GM23338 (cell line): ENCODE measurements at regions not wholly inside any gene's neighbourhood (a gene's known extent, or its start where the extent isn't known, plus 50 kb on each side); places are given as distances from the start of the nearest gene placed in this dataset.
"Not testable (repeated sequence)": the region's sequence is repeated elsewhere in the genome, so short reads cannot be mapped to it uniquely, and the experiment has no call there.

Experiments used
- ATAC-seq: fragments of 200-7000 bp; cut with Tn5 transposase; 3 replicates; pipeline ENCODE4 v1.9.1; 2020
- DNase-seq: peaks from one replicate; pipeline ENCODE4 v3.0.0-alpha.2; 2015; ENCODE audit warnings: low spot score
- H2AFZ ChIP-seq: fragments of 200-600 bp; sonication (generic); 2 replicates; pipeline ENCODE4 v1.8.0; 2016; ENCODE audit warnings: antibody characterized with exemption, mild to moderate bottlenecking, moderate library complexity
- H3F3A ChIP-seq: fragments of 200-600 bp; sonication (generic); replicated peaks from 2 replicates; pipeline ENCODE4 v1.8.0; 2017; ENCODE audit warnings: antibody characterized with exemption, mixed run types, low read depth
- H3K27ac ChIP-seq: fragments of 200-600 bp; sonication (generic); 2 replicates; pipeline ENCODE4 v1.6.1; 2016; ENCODE audit warnings: low read depth
- H3K27me3 ChIP-seq: fragments of 200-600 bp; sonication (generic); 2 replicates; pipeline ENCODE4 v1.8.0; 2016; ENCODE audit warnings: mild to moderate bottlenecking, mixed run types, moderate library complexity; ENCODE audit not compliant: insufficient read depth
- H3K36me3 ChIP-seq: fragments of 200-600 bp; sonication (generic); 2 replicates; pipeline ENCODE4 v1.8.0; 2016; ENCODE audit warnings: mild to moderate bottlenecking; ENCODE audit not compliant: insufficient read depth
- H3K4me1 ChIP-seq: fragments of 200-600 bp; sonication (generic); 2 replicates; pipeline ENCODE4 v1.8.0; 2016; ENCODE audit warnings: mild to moderate bottlenecking, moderate library complexity; ENCODE audit not compliant: insufficient read depth
- H3K4me2 ChIP-seq: fragments of 200-600 bp; sonication (generic); 2 replicates; pipeline ENCODE4 v1.7.1; 2017; ENCODE audit warnings: mixed run types
- H3K4me3 ChIP-seq: fragments of 200-600 bp; sonication (generic); 2 replicates; pipeline ENCODE4 v1.6.1; 2016; ENCODE audit warnings: mixed run types
- H3K79me2 ChIP-seq: fragments of 200-600 bp; sonication (generic); replicated peaks from 2 replicates; pipeline ENCODE4 v1.8.0; 2017; ENCODE audit warnings: mild to moderate bottlenecking; ENCODE audit not compliant: insufficient read depth
- H3K9me2 ChIP-seq: fragments of 200-600 bp; sonication (generic); 2 replicates; pipeline ENCODE4 v1.8.0; 2017; ENCODE audit not compliant: insufficient read depth
- H4K20me1 ChIP-seq: fragments of 200-600 bp; sonication (generic); replicated peaks from 2 replicates; pipeline ENCODE4 v1.8.0; 2017; ENCODE audit warnings: mild to moderate bottlenecking; ENCODE audit not compliant: insufficient read depth
- H3K27ac Mint-ChIP-seq: 2 replicates; pipeline ENCODE4 v1.8.0; 2020; ENCODE audit warnings: inconsistent platforms, mild to moderate bottlenecking, moderate library complexity, mixed read lengths
- H3K27me3 Mint-ChIP-seq: 3 replicates; pipeline ENCODE4 v1.8.0; 2022; ENCODE audit warnings: low read depth, mild to moderate bottlenecking, moderate library complexity, mixed read lengths, inconsistent platforms; ENCODE audit not compliant: insufficient read depth, poor library complexity
- H3K36me3 Mint-ChIP-seq: 3 replicates; pipeline ENCODE4 v1.8.0; 2021; ENCODE audit warnings: low read depth, mild to moderate bottlenecking, inconsistent platforms, moderate library complexity, mixed read lengths
- H3K4me1 Mint-ChIP-seq: 3 replicates; pipeline ENCODE4 v1.8.0; 2020; ENCODE audit warnings: mild to moderate bottlenecking, inconsistent platforms, mixed read lengths
- H3K4me3 Mint-ChIP-seq: 3 replicates; pipeline ENCODE4 v1.8.0; 2021; ENCODE audit warnings: moderate library complexity, mild to moderate bottlenecking, inconsistent platforms, mixed read lengths
- H3K9me3 Mint-ChIP-seq: 3 replicates; pipeline ENCODE4 v1.8.0; 2020; ENCODE audit warnings: moderate library complexity, mild to moderate bottlenecking, inconsistent platforms, mixed read lengths
- CREB1 ChIP-seq: fragments of 250-450 bp; sonication (Bioruptor Pico); IDR thresholded peaks from 2 replicates; pipeline ENCODE4 v1.5.0; 2020; ENCODE audit warnings: low read depth, mild to moderate bottlenecking, moderate library complexity
- JUNB ChIP-seq: IDR thresholded peaks from one replicate; pipeline ENCODE4 v1.6.1; 2016; ENCODE audit warnings: antibody characterized with exemption; ENCODE audit not compliant: unreplicated experiment
- ZNF114 ChIP-seq: fragments of 250-450 bp; sonication (Bioruptor Pico); IDR thresholded peaks from 2 replicates; pipeline ENCODE4 v1.5.0; 2020; ENCODE audit warnings: mild to moderate bottlenecking, moderate library complexity

GRCh38 chr7:57243551-57243950 lies 111.3 kb upstream of the ZNF479 start:
- not testable (repeated sequence) for ATAC-seq, H3K4me1 Mint-ChIP-seq, H3K9me2 ChIP-seq, H3K4me1 ChIP-seq, H3K27me3 Mint-ChIP-seq, H3F3A ChIP-seq, H4K20me1 ChIP-seq, H3K27ac Mint-ChIP-seq, DNase-seq, H3K4me3 ChIP-seq, H3K4me3 Mint-ChIP-seq, H3K4me2 ChIP-seq, H3K27ac ChIP-seq, H3K79me2 ChIP-seq, H3K36me3 ChIP-seq, H3K27me3 ChIP-seq, H2AFZ ChIP-seq
- H3K9me3 Mint-ChIP-seq: peaks cover 99% of the 10 kb centered on the region
- peaks cover 50% of the 10 kb centered on the region for H3K36me3 Mint-ChIP-seq

- DNase-seq, H3K27ac ChIP-seq, H3K36me3 ChIP-seq, H4K20me1 ChIP-seq, ATAC-seq, H3K9me2 ChIP-seq, H3K4me3 ChIP-seq, H2AFZ ChIP-seq, H3F3A ChIP-seq, H3K4me1 ChIP-seq, H3K4me2 ChIP-seq, H3K27ac Mint-ChIP-seq, H3K4me3 Mint-ChIP-seq, H3K79me2 ChIP-seq, H3K4me1 Mint-ChIP-seq, H3K27me3 Mint-ChIP-seq, H3K27me3 ChIP-seq: not testable (repeated sequence)
- Mint-ChIP-seq H3K9me3 (peaks cover 99% of the 10 kb centered on the region), H3K36me3 (peaks cover 48% of the 10 kb centered on the region)
Observed at GRCh38 chr7:57244345-57244980, 112.2 kb upstream of the ZNF479 start.

DNA sequence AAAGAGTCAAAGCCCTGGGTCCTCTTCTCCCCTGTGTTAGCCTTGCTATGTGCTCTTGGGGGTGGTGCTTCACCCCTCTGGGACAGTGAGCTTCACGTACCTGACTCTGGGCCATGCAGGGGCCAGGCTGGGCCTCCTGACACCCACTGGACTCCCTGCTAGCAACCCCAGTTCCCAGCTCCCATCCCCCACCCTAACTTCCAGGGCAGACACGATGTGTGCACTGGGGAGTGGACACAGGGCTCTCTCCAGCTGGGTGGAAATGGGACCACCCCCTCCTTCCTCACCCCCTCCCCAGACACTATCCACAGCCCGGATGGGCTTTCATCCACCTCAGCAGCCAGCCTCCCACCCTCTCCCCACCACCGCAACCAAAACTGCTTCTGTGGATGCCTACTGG lies 113.0 kb upstream of the ZNF479 start:
- H3K36me3 Mint-ChIP-seq: peaks cover 48% of the 10 kb centered on the region
- ATAC-seq (no peak), DNase-seq (no peak)
- H3K4me1 Mint-ChIP-seq: no peaks in the 10 kb centered on the region
- Histone ChIP-seq H3K36me3 (no peaks in the 10 kb centered on the region), H2AFZ (no peak overlapping the region), H3K4me3 (no peak overlapping the region), H3K4me2 (no peak overlapping the region), H3K4me1 (no peaks in the 10 kb centered on the region), H4K20me1 (no peaks in the 10 kb centered on the region), H3K27me3 (no peaks in the 10 kb centered on the region), H3F3A (no peaks in the 10 kb centered on the region), H3K79me2 (no peaks in the 10 kb centered on the region), H3K9me2 (no peaks in the 10 kb centered on the region), H3K27ac (no peak overlapping the region)
- peaks cover 99% of the 10 kb centered on the region for H3K9me3 Mint-ChIP-seq
- no peak overlapping the region for H3K27ac Mint-ChIP-seq
- peaks cover 5% of the 10 kb centered on the region for H3K27me3 Mint-ChIP-seq
- no peak overlapping the region for H3K4me3 Mint-ChIP-seq
- TF ChIP-seq ZNF114 (CRISPR knock-in tag): no peak
- no peak for TF ChIP-seq JUNB

DNA sequence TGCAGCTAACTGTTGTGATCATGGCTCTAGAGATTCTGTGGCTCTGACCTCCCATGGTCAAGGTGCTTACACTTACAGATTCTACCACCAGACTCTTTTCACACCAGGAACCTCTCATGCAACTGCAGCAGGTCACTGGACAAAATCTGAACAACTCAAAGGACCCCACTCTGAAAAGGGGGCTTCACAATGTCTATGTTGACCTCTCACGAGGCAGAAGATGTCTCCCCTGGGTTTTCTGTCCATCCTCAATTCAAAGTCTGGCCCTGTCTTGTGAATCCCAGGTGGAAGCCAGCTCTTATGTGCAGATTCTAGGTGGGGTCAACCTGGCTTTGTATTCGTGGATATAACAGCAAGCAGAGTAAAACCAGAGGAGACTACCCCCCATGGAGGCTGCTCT lies 118.6 kb upstream of the ZNF479 start:
- Histone ChIP-seq H4K20me1 (no peaks in the 10 kb centered on the region), H3K4me3 (no peak overlapping the region), H3K4me1 (no peaks in the 10 kb centered on the region), H3F3A (no peaks in the 10 kb centered on the region), H3K79me2 (no peaks in the 10 kb centered on the region), H3K9me2 (no peaks in the 10 kb centered on the region), H2AFZ (no peak overlapping the region), H3K36me3 (no peaks in the 10 kb centered on the region), H3K4me2 (no peak overlapping the region), H3K27ac (no peak overlapping the region), H3K27me3 (no peaks in the 10 kb centered on the region)
- Mint-ChIP-seq H3K4me3 (no peak overlapping the region), H3K4me1 (no peaks in the 10 kb centered on the region), H3K27ac (no peak overlapping the region), H3K27me3 (peaks cover 2% of the 10 kb centered on the region), H3K36me3 (peaks cover 30% of the 10 kb centered on the region; the same call in 2 of the 3 replicates), H3K9me3 (peaks cover 92% of the 10 kb centered on the region)
- TF ChIP-seq CREB1 (no peak), JUNB (no peak)
- no peak for DNase-seq
- no peak for ATAC-seq
